Neural progenitor cell (in vitro differentiated cells): ENCODE measurements at regions not wholly inside any gene's neighbourhood (a gene's known extent, or its start where the extent isn't known, plus 50 kb on each side); places are given as distances from the start of the nearest gene placed in this dataset.

Experiments
- DNase-seq: peaks from one replicate; pipeline ENCODE4 v3.0.0-alpha.2; 2016; ENCODE audit warnings: low spot score
- H2AFZ ChIP-seq: fragments of 200-600 bp; sonication (generic); replicated peaks from 2 replicates; pipeline ENCODE4 v1.6.1; 2016; ENCODE audit warnings: antibody characterized with exemption
- H3F3A ChIP-seq: fragments of 200-600 bp; sonication (generic); 2 replicates; pipeline ENCODE4 v1.6.1; 2016; ENCODE audit warnings: antibody characterized with exemption, low read depth
- H3K27ac ChIP-seq: fragments of 200-600 bp; sonication (generic); 2 replicates; pipeline ENCODE4 v1.5.1; 2016; ENCODE audit warnings: mild to moderate bottlenecking
- H3K27me3 ChIP-seq: fragments of 200-600 bp; sonication (generic); 2 replicates; pipeline ENCODE4 v1.6.1; 2016; ENCODE audit warnings: mild to moderate bottlenecking, moderate library complexity
- H3K36me3 ChIP-seq: fragments of 200-600 bp; sonication (generic); 2 replicates; pipeline ENCODE4 v1.5.1; 2016
- H3K4me1 ChIP-seq: fragments of 200-600 bp; sonication (generic); 2 replicates; pipeline ENCODE4 v1.6.1; 2016; ENCODE audit warnings: mixed run types
- H3K4me2 ChIP-seq: fragments of 200-600 bp; sonication (generic); 2 replicates; pipeline ENCODE4 v1.6.1; 2016
- H3K4me3 ChIP-seq: fragments of 200-600 bp; sonication (generic); 2 replicates; pipeline ENCODE4 v1.5.1; 2016
- H3K79me2 ChIP-seq: fragments of 200-600 bp; sonication (generic); 2 replicates; pipeline ENCODE4 v1.6.1; 2016; ENCODE audit warnings: low read depth
- H3K9ac ChIP-seq: fragments of 200-600 bp; sonication (generic); 2 replicates; pipeline ENCODE4 v1.6.1; 2016
- H3K9me3 ChIP-seq: fragments of 200-600 bp; sonication (generic); 2 replicates; pipeline ENCODE4 v1.5.1; 2016; ENCODE audit warnings: low read depth
- H4K20me1 ChIP-seq: fragments of 200-600 bp; sonication (generic); 2 replicates; pipeline ENCODE4 v1.6.1; 2016; ENCODE audit warnings: low read depth
- H3K27ac Mint-ChIP-seq: 3 replicates; pipeline ENCODE4 v1.8.0; 2021; ENCODE audit warnings: mixed read lengths
- H3K27me3 Mint-ChIP-seq: 2 replicates; pipeline ENCODE4 v1.8.0; 2022; ENCODE audit warnings: low read depth, mild to moderate bottlenecking, inconsistent platforms, moderate library complexity, mixed read lengths; ENCODE audit not compliant: insufficient read depth
- H3K36me3 Mint-ChIP-seq: 3 replicates; pipeline ENCODE4 v1.8.0; 2021; ENCODE audit warnings: mixed read lengths
- H3K4me1 Mint-ChIP-seq: 3 replicates; pipeline ENCODE4 v1.8.0; 2021; ENCODE audit warnings: mixed read lengths
- H3K4me3 Mint-ChIP-seq: 3 replicates; pipeline ENCODE4 v1.8.0; 2021; ENCODE audit warnings: mild to moderate bottlenecking, moderate library complexity, mixed read lengths
- H3K9me3 Mint-ChIP-seq: 3 replicates; pipeline ENCODE4 v1.8.0; 2020; ENCODE audit warnings: mixed read lengths
- EZH2 ChIP-seq: fragments of 200-600 bp; sonication (generic); IDR thresholded peaks from 2 replicates; pipeline ENCODE4 v1.6.1; 2017; ENCODE audit warnings: antibody characterized with exemption, mild to moderate bottlenecking, moderate library complexity
- EZH2phosphoT487 ChIP-seq: fragments of 200-600 bp; sonication (generic); IDR thresholded peaks from 2 replicates; pipeline ENCODE4 v1.6.1; 2017; ENCODE audit warnings: antibody characterized with exemption
- TF ChIP-seq, protein P1 (sequence below): fragments of 200-600 bp; sonication (generic); IDR thresholded peaks from 2 replicates; pipeline ENCODE4 v1.5.1; 2017; ENCODE audit warnings: antibody characterized with exemption, mild to moderate bottlenecking

DNA sequence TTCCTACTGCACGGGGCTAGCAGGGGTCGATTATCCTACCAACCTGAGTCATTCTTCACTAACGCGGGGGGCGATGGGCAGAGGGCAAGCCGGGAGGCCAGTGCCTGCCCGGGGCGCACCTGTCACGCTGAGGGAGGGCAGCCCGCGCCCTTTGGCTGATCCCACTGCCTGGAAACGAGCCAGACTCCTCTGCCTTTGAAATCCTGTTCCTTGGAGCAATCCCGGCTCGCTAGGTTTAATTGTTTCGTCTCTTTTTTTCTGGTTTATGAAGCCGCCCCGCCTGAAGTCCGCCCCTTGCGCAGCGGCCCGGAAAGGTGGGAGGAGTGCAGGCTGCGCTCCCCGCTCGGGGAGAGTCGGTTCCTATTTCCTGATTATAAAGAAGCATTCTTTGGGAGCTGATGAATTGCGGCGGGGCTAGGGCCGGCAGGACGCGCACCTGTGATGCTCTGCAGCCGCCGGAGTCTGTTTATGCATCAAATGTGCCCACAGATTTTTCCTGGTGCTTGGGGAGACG lies 484.2 kb downstream of the BCOR start:
- H3K27ac Mint-ChIP-seq = no peak overlapping the region
- peaks cover 16% of the 10 kb centered on the region for H3K27me3 Mint-ChIP-seq
- Histone ChIP-seq H3K79me2 (no peaks in the 10 kb centered on the region), H2AFZ (peak overlapping the region; percentile 64), H3K4me3 (peak overlapping the region; percentile 45), H3K27ac (peak overlapping the region; percentile 15), H4K20me1 (no peaks in the 10 kb centered on the region), H3K4me1 (peaks cover 33% of the 10 kb centered on the region), H3K27me3 (no peaks in the 10 kb centered on the region), H3K9me3 (no peaks in the 10 kb centered on the region), H3K4me2 (peak overlapping the region; percentile 74), H3F3A (peaks cover 23% of the 10 kb centered on the region), H3K36me3 (no peaks in the 10 kb centered on the region), H3K9ac (no peak overlapping the region)
- DNase-seq = peak; percentile 88
- peaks cover 26% of the 10 kb centered on the region for H3K4me1 Mint-ChIP-seq
- H3K9me3 Mint-ChIP-seq = peaks cover 5% of the 10 kb centered on the region
- no peaks in the 10 kb centered on the region for H3K36me3 Mint-ChIP-seq
- TF ChIP-seq, protein P1, sequence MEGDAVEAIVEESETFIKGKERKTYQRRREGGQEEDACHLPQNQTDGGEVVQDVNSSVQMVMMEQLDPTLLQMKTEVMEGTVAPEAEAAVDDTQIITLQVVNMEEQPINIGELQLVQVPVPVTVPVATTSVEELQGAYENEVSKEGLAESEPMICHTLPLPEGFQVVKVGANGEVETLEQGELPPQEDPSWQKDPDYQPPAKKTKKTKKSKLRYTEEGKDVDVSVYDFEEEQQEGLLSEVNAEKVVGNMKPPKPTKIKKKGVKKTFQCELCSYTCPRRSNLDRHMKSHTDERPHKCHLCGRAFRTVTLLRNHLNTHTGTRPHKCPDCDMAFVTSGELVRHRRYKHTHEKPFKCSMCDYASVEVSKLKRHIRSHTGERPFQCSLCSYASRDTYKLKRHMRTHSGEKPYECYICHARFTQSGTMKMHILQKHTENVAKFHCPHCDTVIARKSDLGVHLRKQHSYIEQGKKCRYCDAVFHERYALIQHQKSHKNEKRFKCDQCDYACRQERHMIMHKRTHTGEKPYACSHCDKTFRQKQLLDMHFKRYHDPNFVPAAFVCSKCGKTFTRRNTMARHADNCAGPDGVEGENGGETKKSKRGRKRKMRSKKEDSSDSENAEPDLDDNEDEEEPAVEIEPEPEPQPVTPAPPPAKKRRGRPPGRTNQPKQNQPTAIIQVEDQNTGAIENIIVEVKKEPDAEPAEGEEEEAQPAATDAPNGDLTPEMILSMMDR = no peak
- no peak for TF ChIP-seq EZH2
- no peak for TF ChIP-seq EZH2phosphoT487
- H3K4me3 Mint-ChIP-seq = peak overlapping the region; percentile 82

DNA sequence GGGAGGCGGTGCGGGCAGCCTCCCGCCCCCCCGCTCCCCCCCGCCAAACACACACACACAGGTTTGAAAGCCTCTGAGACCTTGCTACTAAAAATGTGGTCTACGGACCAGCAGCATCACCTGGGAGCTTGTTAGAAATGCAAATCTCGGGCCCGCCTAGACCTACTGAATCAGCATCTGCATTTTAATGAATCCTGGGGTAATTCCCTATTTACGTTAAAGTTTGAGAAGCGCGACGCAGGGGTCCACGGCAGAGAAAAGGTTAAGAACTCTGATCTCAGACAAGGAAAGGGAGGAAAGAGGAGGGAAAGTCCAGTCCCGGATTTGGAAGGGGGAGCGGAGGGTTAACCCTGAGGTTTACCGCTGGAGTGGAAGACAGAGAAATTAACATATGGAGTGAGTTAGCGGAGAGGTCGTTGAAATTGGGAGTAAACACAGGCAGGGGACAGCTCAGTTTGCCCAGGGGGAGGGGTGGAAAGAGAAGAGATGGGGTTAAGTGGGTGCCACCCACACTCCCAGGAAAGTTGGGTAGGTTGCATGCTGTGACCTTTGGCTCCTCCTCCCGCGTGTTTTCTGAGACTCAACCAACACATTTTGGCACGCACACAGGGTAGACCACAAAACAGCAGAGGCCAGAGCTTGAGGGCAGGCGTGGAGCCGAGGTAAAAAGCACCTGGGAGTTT lies 483.6 kb downstream of the BCOR start:
- Mint-ChIP-seq H3K9me3 (peaks cover 7% of the 10 kb centered on the region), H3K4me3 (peak overlapping the region; percentile 82), H3K27me3 (peaks cover 16% of the 10 kb centered on the region), H3K36me3 (no peaks in the 10 kb centered on the region), H3K27ac (no peak overlapping the region), H3K4me1 (peaks cover 26% of the 10 kb centered on the region)
- no peaks in the 10 kb centered on the region for H4K20me1 ChIP-seq
- peaks cover 23% of the 10 kb centered on the region for H3F3A ChIP-seq
- H3K9ac ChIP-seq = no peak overlapping the region
- H3K27me3 ChIP-seq = no peaks in the 10 kb centered on the region
- H3K27ac ChIP-seq = peak overlapping the region; percentile 15
- H2AFZ ChIP-seq = peak overlapping the region; percentile 64
- H3K4me1 ChIP-seq = peaks cover 33% of the 10 kb centered on the region
- H3K9me3 ChIP-seq = no peaks in the 10 kb centered on the region
- H3K4me2 ChIP-seq = peak overlapping the region; percentile 74
- DNase-seq = peak; percentile 66
- H3K79me2 ChIP-seq = no peaks in the 10 kb centered on the region
- H3K36me3 ChIP-seq = no peaks in the 10 kb centered on the region
- H3K4me3 ChIP-seq = peak overlapping the region; percentile 45
- TF ChIP-seq EZH2phosphoT487 (no peak), EZH2 (no peak)
- TF ChIP-seq, protein P1 = no peak

DNA sequence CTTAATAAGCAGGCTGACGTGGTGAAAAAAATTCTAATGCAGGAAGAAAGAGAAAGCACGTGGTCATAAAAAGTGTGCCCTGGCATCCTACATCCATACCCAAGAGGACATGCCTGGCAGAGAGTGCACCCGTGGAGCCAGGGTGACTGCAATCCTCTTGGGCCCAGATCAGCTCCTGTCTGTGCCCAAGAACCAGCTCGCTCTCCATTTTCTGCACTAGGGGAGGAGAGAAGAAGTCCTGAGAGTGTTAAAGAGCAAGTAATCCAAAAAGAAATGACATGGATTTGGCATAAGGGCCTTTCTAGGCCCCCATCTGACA lies 483.1 kb downstream of the BCOR start:
- TF ChIP-seq EZH2 (no peak), EZH2phosphoT487 (no peak)
- TF ChIP-seq, protein P1 = no peak
- peaks cover 29% of the 10 kb centered on the region for H3K4me1 ChIP-seq
- Mint-ChIP-seq H3K27me3 (peaks cover 15% of the 10 kb centered on the region), H3K27ac (no peak overlapping the region), H3K4me1 (peaks cover 26% of the 10 kb centered on the region), H3K4me3 (peak overlapping the region; percentile 82), H3K9me3 (peaks cover 10% of the 10 kb centered on the region), H3K36me3 (no peaks in the 10 kb centered on the region)
- H3K9me3 ChIP-seq = no peaks in the 10 kb centered on the region
- no peak overlapping the region for H3K27ac ChIP-seq
- DNase-seq = no peak
- H3K9ac ChIP-seq = no peak overlapping the region
- no peaks in the 10 kb centered on the region for H3K36me3 ChIP-seq
- peak overlapping the region; percentile 45 for H3K4me3 ChIP-seq
- H4K20me1 ChIP-seq = no peaks in the 10 kb centered on the region
- peak overlapping the region; percentile 74 for H3K4me2 ChIP-seq
- H3F3A ChIP-seq = peaks cover 23% of the 10 kb centered on the region
- no peak overlapping the region for H2AFZ ChIP-seq
- no peaks in the 10 kb centered on the region for H3K79me2 ChIP-seq
- no peaks in the 10 kb centered on the region for H3K27me3 ChIP-seq
